Smooth muscle cell (in vitro differentiated cells): ENCODE measurements at regions not wholly inside any gene's neighbourhood (a gene's known extent, or its start where the extent isn't known, plus 50 kb on each side); places are given as distances from the start of the nearest gene placed in this dataset.

ENCODE experiments used
- DNase-seq: peaks from one replicate; lab custom pipeline; 2025; ENCODE audit not compliant: unreplicated experiment; lab: John Stamatoyannopoulos, UW
- H2AFZ ChIP-seq: fragments of 200-600 bp; sonication (generic); 2 replicates; pipeline ENCODE4 v1.6.0; 2016; ENCODE audit warnings: antibody characterized with exemption, low read depth, mild to moderate bottlenecking
- H3F3A ChIP-seq: fragments of 200-600 bp; sonication (generic); 2 replicates; pipeline ENCODE4 v1.6.0; 2017; ENCODE audit warnings: antibody characterized with exemption, low read depth
- H3K27ac ChIP-seq: fragments of 200-600 bp; sonication (generic); 2 replicates; pipeline ENCODE4 v1.5.1; 2016; ENCODE audit warnings: low read depth, mild to moderate bottlenecking
- H3K27me3 ChIP-seq: fragments of 200-600 bp; sonication (generic); 2 replicates; pipeline ENCODE4 v1.6.1; 2016; ENCODE audit warnings: low read depth, mild to moderate bottlenecking
- H3K36me3 ChIP-seq: fragments of 200-600 bp; sonication (generic); 2 replicates; pipeline ENCODE4 v1.5.1; 2016; ENCODE audit warnings: low read depth
- H3K4me1 ChIP-seq: fragments of 200-600 bp; sonication (generic); 2 replicates; pipeline ENCODE4 v1.5.1; 2016; ENCODE audit warnings: low read depth
- H3K4me2 ChIP-seq: fragments of 200-600 bp; sonication (generic); 2 replicates; pipeline ENCODE4 v1.6.0; 2016; ENCODE audit warnings: mild to moderate bottlenecking
- H3K4me3 ChIP-seq: fragments of 200-600 bp; sonication (generic); 2 replicates; pipeline ENCODE4 v1.5.1; 2016; ENCODE audit warnings: mild to moderate bottlenecking
- H3K79me2 ChIP-seq: fragments of 200-600 bp; sonication (generic); 2 replicates; pipeline ENCODE4 v1.6.0; 2016; ENCODE audit warnings: low read depth, mild to moderate bottlenecking
- H3K9ac ChIP-seq: fragments of 200-600 bp; sonication (generic); 2 replicates; pipeline ENCODE4 v1.6.0; 2016; ENCODE audit warnings: low read depth
- H3K9me3 ChIP-seq: fragments of 200-600 bp; sonication (generic); replicated peaks from 2 replicates; pipeline ENCODE4 v1.5.1; 2016; ENCODE audit warnings: low read depth
- H4K20me1 ChIP-seq: fragments of 200-600 bp; sonication (generic); 2 replicates; pipeline ENCODE4 v1.6.0; 2016; ENCODE audit warnings: low read depth
- CTCF ChIP-seq: fragments of 200-600 bp; sonication (generic); IDR thresholded peaks from 2 replicates; pipeline ENCODE4 v1.5.1; 2017; ENCODE audit warnings: borderline replicate concordance, mild to moderate bottlenecking, antibody characterized with exemption; ENCODE audit not compliant: insufficient read depth, poor library complexity, severe bottlenecking
- WGBS: methylation state at CpG from one replicate; pipeline ENCODE4 v1.1.7; 2016; ENCODE audit warnings: low lambda C conversion rate; 5-methylcytosine and 5-hydroxymethylcytosine counted together

GRCh38 chr6:82066991-82067411 lies 180.5 kb downstream of the IBTK start:
- no peak for TF ChIP-seq CTCF
- H3K4me2 ChIP-seq = no peak overlapping the region
- no peaks in the 10 kb centered on the region for H3F3A ChIP-seq
- H3K4me3 ChIP-seq = no peak overlapping the region
- H3K4me1 ChIP-seq = no peaks in the 10 kb centered on the region
- no peak for DNase-seq
- WGBS = 86% methylated on average over 4 of the region's 4 CpGs
- H3K9me3 ChIP-seq = no peaks in the 10 kb centered on the region
- no peak overlapping the region for H2AFZ ChIP-seq
- no peaks in the 10 kb centered on the region for H3K27me3 ChIP-seq
- H3K79me2 ChIP-seq = no peaks in the 10 kb centered on the region
- H4K20me1 ChIP-seq = no peaks in the 10 kb centered on the region
- no peaks in the 10 kb centered on the region for H3K36me3 ChIP-seq
- H3K27ac ChIP-seq = no peak overlapping the region
- H3K9ac ChIP-seq = no peak overlapping the region

- H3K36me3 ChIP-seq = no peaks in the 10 kb centered on the region
- no peak overlapping the region for H3K27ac ChIP-seq
- no peak for DNase-seq
- no peaks in the 10 kb centered on the region for H3F3A ChIP-seq
- H3K4me2 ChIP-seq = no peak overlapping the region
- no peaks in the 10 kb centered on the region for H3K27me3 ChIP-seq
- no peaks in the 10 kb centered on the region for H3K4me1 ChIP-seq
- H2AFZ ChIP-seq = no peak overlapping the region
- H4K20me1 ChIP-seq = no peaks in the 10 kb centered on the region
- H3K79me2 ChIP-seq = no peaks in the 10 kb centered on the region
- no peak for TF ChIP-seq CTCF
- H3K9me3 ChIP-seq = no peaks in the 10 kb centered on the region
- H3K4me3 ChIP-seq = no peak overlapping the region
- H3K9ac ChIP-seq = no peak overlapping the region
Measured at GRCh38 chr6:82066196-82066595, 181.3 kb downstream of the IBTK start.

- no peaks in the 10 kb centered on the region for H3F3A ChIP-seq
- H2AFZ ChIP-seq = no peak overlapping the region
- H3K9me3 ChIP-seq = no peaks in the 10 kb centered on the region
- no peak overlapping the region for H3K27ac ChIP-seq
- no peak for DNase-seq
- H4K20me1 ChIP-seq = no peaks in the 10 kb centered on the region
- TF ChIP-seq CTCF = no peak
- no peaks in the 10 kb centered on the region for H3K79me2 ChIP-seq
- no peaks in the 10 kb centered on the region for H3K36me3 ChIP-seq
- H3K9ac ChIP-seq = no peak overlapping the region
- no peak overlapping the region for H3K4me3 ChIP-seq
- H3K27me3 ChIP-seq = no peaks in the 10 kb centered on the region
- no peaks in the 10 kb centered on the region for H3K4me1 ChIP-seq
- H3K4me2 ChIP-seq = no peak overlapping the region
- 96% methylated on average over 3 of the region's 3 CpGs for WGBS
Measured at GRCh38 chr6:82063574-82063973, 184.0 kb downstream of the IBTK start.

- Histone ChIP-seq H3K79me2 (no peaks in the 10 kb centered on the region), H3K27ac (no peak overlapping the region), H3K4me2 (no peak overlapping the region), H3K36me3 (no peaks in the 10 kb centered on the region), H3K4me1 (no peaks in the 10 kb centered on the region), H2AFZ (no peak overlapping the region), H3K9ac (no peak overlapping the region), H4K20me1 (no peaks in the 10 kb centered on the region), H3K9me3 (no peaks in the 10 kb centered on the region), H3K4me3 (no peak overlapping the region), H3F3A (no peaks in the 10 kb centered on the region), H3K27me3 (no peaks in the 10 kb centered on the region)
- DNase-seq = no peak
- no peak for TF ChIP-seq CTCF
- 84% methylated on average over 7 of the region's 7 CpGs for whole genome bisulfite sequencing
Measured at GRCh38 chr6:82062219-82062618, 185.3 kb downstream of the IBTK start.
